Endothelial cell of umbilical vein (primary cell): ENCODE measurements at regions not wholly inside any gene's neighbourhood (a gene's known extent, or its start where the extent isn't known, plus 50 kb on each side); places are given as distances from the start of the nearest gene placed in this dataset.

ENCODE experiments used
- BruUV-seq: library from RNA; stranded (reverse); fragments of 400-500 nt; replicated peaks from 2 replicates; lab custom pipeline; 2021; lab: Mats Ljungman, UMichigan
- CTCF ChIA-PET: fragments of 300-600, 350-600 bp; sonication (Branson Sonifier 250); formaldehyde crosslinking; loops from one replicate; lab custom pipeline; 2021; ENCODE audit warnings: antibody characterized with exemption, inconsistent platforms; lab: Charles Lee
- POLR2A ChIA-PET: fragments of 300-600, 350-600 bp; sonication (Branson Sonifier 250); formaldehyde crosslinking; loops from one replicate; lab custom pipeline; 2021; ENCODE audit warnings: antibody characterized with exemption, inconsistent platforms; lab: Charles Lee
- DNase-seq: peaks from one replicate; pipeline ENCODE4 v3.0.0-alpha.2; 2011; ENCODE audit warnings: low read depth, low spot score
- FAIRE-seq: peaks from 2 replicates; lab custom pipeline; 2011; peaks lifted over from hg19 to GRCh38; lab: Jason Lieb, UNC
- H2AFZ ChIP-seq: 2 replicates; pipeline ENCODE4 v1.6.0; 2012; ENCODE audit warnings: low read depth, low read length, control low read depth, inconsistent platforms
- H3K27ac ChIP-seq: 2 replicates; pipeline ENCODE4 v1.5.1; 2011; ENCODE audit warnings: low read depth, mild to moderate bottlenecking, control low read depth, low read length, moderate library complexity; ENCODE audit not compliant: insufficient read depth
- H3K27me3 ChIP-seq, 2 experiments: 2 replicates each; pipeline versions ENCODE4 v1.6.0 to v1.6.1; 2011; ENCODE audit warnings: low read length in 2 of 2, mixed read lengths in 1 of 2; ENCODE audit not compliant: control insufficient read depth in 2 of 2, insufficient read depth in 2 of 2
- H3K36me3 ChIP-seq, 2 experiments: 2 replicates in 1 of 2; 3 replicates in 1 of 2; pipeline ENCODE4 v1.5.1; 2011; ENCODE audit warnings: low read length in 2 of 2, mild to moderate bottlenecking in 1 of 2, moderate library complexity in 1 of 2; ENCODE audit not compliant: control insufficient read depth in 2 of 2, insufficient read depth in 2 of 2; ENCODE audit errors: extremely low read depth in 1 of 2
- H3K4me1 ChIP-seq: 3 replicates; pipeline ENCODE4 v1.5.1; 2011; ENCODE audit warnings: mild to moderate bottlenecking, low read length; ENCODE audit not compliant: control insufficient read depth, insufficient read depth; ENCODE audit errors: extremely low read depth
- H3K4me2 ChIP-seq: 2 replicates; pipeline ENCODE4 v1.6.1; 2011; ENCODE audit warnings: low read length, control low read depth, mixed read lengths; ENCODE audit not compliant: insufficient read depth
- H3K4me3 ChIP-seq, 3 experiments: fragments of 200-600 bp in 1 of 3; sonication (generic), shearing (Covaris generic) in 1 of 3; replicated peaks in 1 of 3; 2 replicates each; pipeline ENCODE4 v1.5.1; 2011 to 2016; ENCODE audit warnings: control low read depth in 3 of 3, low read length in 3 of 3, mild to moderate bottlenecking in 2 of 3, inconsistent platforms in 1 of 3, low read depth in 1 of 3, moderate library complexity in 1 of 3; ENCODE audit not compliant: insufficient read depth in 1 of 3
- H3K79me2 ChIP-seq: 2 replicates; pipeline ENCODE4 v1.6.0; 2012; ENCODE audit warnings: low read length, inconsistent platforms; ENCODE audit not compliant: control insufficient read depth, insufficient read depth
- H3K9ac ChIP-seq: replicated peaks from 2 replicates; pipeline ENCODE3; 2011; ENCODE audit warnings: low read length, control low read depth; ENCODE audit not compliant: insufficient read depth; ENCODE audit errors: extremely low read depth
- H3K9me1 ChIP-seq: replicated peaks from 3 replicates; pipeline ENCODE4 v1.6.0; 2011; ENCODE audit warnings: mild to moderate bottlenecking, low read length; ENCODE audit not compliant: control insufficient read depth, insufficient read depth; ENCODE audit errors: extremely low read depth
- H3K9me3 ChIP-seq: replicated peaks from 2 replicates; pipeline ENCODE4 v1.5.1; 2012; ENCODE audit warnings: low read length, inconsistent platforms; ENCODE audit not compliant: control insufficient read depth, insufficient read depth
- H4K20me1 ChIP-seq: replicated peaks from 2 replicates; pipeline ENCODE3; 2011; ENCODE audit warnings: mild to moderate bottlenecking, low read length; ENCODE audit not compliant: control insufficient read depth, insufficient read depth; ENCODE audit errors: extremely low read depth
- CTCF ChIP-seq, 2 donors: IDR thresholded peaks; 1 replicate in 1 of 2; 2 replicates in 1 of 2; pipeline ENCODE4 v1.5.1; 2011; ENCODE audit warnings: low read length in 2 of 2, mild to moderate bottlenecking in 2 of 2, moderate library complexity in 2 of 2, control low read depth in 1 of 2, inconsistent platforms in 1 of 2, low read depth in 1 of 2; ENCODE audit not compliant: insufficient read depth in 1 of 2; ENCODE audit errors: extremely low read depth in 1 of 2
- EZH2 ChIP-seq: IDR thresholded peaks from 2 replicates; pipeline ENCODE4 v1.6.1; 2012; ENCODE audit warnings: borderline replicate concordance, low read depth, mild to moderate bottlenecking, moderate library complexity, low read length, inconsistent platforms; ENCODE audit not compliant: severe bottlenecking
- FOS ChIP-seq: IDR thresholded peaks from 2 replicates; pipeline ENCODE4 v1.6.1; 2011; ENCODE audit warnings: mild to moderate bottlenecking, low read length, moderate library complexity, borderline replicate concordance; ENCODE audit not compliant: insufficient read depth
- GATA2 ChIP-seq: IDR thresholded peaks from 2 replicates; pipeline ENCODE4 v1.7.0; 2011; ENCODE audit warnings: low read depth, mild to moderate bottlenecking, moderate library complexity, mixed read lengths, low read length; ENCODE audit not compliant: insufficient read length, insufficient read depth
- JUN ChIP-seq: IDR thresholded peaks from 2 replicates; pipeline ENCODE4 v1.6.1; 2011; ENCODE audit warnings: borderline replicate concordance, low read depth; ENCODE audit not compliant: insufficient read length, insufficient read depth
- MAX ChIP-seq: IDR thresholded peaks from 2 replicates; pipeline ENCODE4 v1.6.1; 2011; ENCODE audit not compliant: insufficient read depth, insufficient read length
- MYC ChIP-seq: IDR thresholded peaks from one replicate; pipeline ENCODE4 v1.6.1; 2011; ENCODE audit warnings: mild to moderate bottlenecking, low read depth, low read length
- POLR2A ChIP-seq: IDR thresholded peaks from 2 replicates; pipeline ENCODE4 v1.6.1; 2012; ENCODE audit warnings: low read depth, mild to moderate bottlenecking, control low read depth, low read length
- POLR2AphosphoS5 ChIP-seq: IDR thresholded peaks from 2 replicates; pipeline ENCODE4 v1.6.1; 2012; ENCODE audit warnings: low read depth, mild to moderate bottlenecking, control low read depth, low read length, moderate library complexity; ENCODE audit not compliant: insufficient read depth
- dilution Hi-C: fragments of 300-500 bp; cut with MboI; formaldehyde crosslinking; loops from one replicate; pipeline ENCODE4 v1.15.0; 2019; ENCODE audit warnings: low sequenced_read_pairs; ENCODE audit not compliant: extremely low pct_ligation_motif_present
- intact Hi-C: fragments of 100-400 bp; cut with micrococcal nuclease; formaldehyde crosslinking; loops from one replicate; pipeline ENCODE4 v1.10.0; 2022

GRCh38 chr11:114918286-114918685 is 240.0 kb downstream of the NXPE2 start:
- no peak overlapping the region for H3K4me3 ChIP-seq
- TF ChIP-seq EZH2 (no peak), CTCF (IDR thresholded peaks at IDR 0.05; ENCODE audit: extremely low read depth in 1 of 2, insufficient read depth in 1 of 2, low read depth in 1 of 2, low read length in 2 of 2) (no peak), POLR2AphosphoS5 (no peak), MYC (no peak), JUN (no peak), POLR2A (no peak), FOS (no peak), GATA2 (no peak), MAX (no peak)
- intact Hi-C loops, result no loop called here
- no peak overlapping the region for H3K27ac ChIP-seq
- H3K79me2 ChIP-seq, result no peaks in the 10 kb centered on the region
- no peaks in the 10 kb centered on the region for H3K9me1 ChIP-seq
- H3K4me1 ChIP-seq, result no peaks in the 10 kb centered on the region
- no peak overlapping the region for H3K4me2 ChIP-seq
- H3K9me3 ChIP-seq, result peaks cover 11% of the 10 kb centered on the region
- no peaks in the 10 kb centered on the region for H3K27me3 ChIP-seq
- no peak overlapping the region for H3K9ac ChIP-seq
- no peak for DNase-seq
- no peaks in the 10 kb centered on the region for H3K36me3 ChIP-seq
- H4K20me1 ChIP-seq, result no peaks in the 10 kb centered on the region
- FAIRE-seq, result no peak
- ChIA-PET POLR2A (no interaction called here), CTCF (no interaction called here)
- dilution Hi-C loops, result no loop called here
- no TSS peak for BruUV-seq
- H2AFZ ChIP-seq, result no peak overlapping the region
